Omental fat pad (tissue), 3 donors: ENCODE measurements at regions not wholly inside any gene's neighbourhood (a gene's known extent, or its start where the extent isn't known, plus 50 kb on each side); places are given as distances from the start of the nearest gene placed in this dataset.

Experiments used
- ATAC-seq: fragments of 150-250 bp; one replicate; pipeline ENCODE4 v1.9.1; 2016; ENCODE audit warnings: mild to moderate bottlenecking, moderate library complexity; ENCODE audit not compliant: low FRiP score
- DNase-seq: peaks from one replicate; pipeline ENCODE4 v3.0.0-alpha.2; 2019; ENCODE audit warnings: low spot score
- TF ChIP-seq, protein P1 (sequence below), 3 donors: fragments of 450-650 bp; IDR thresholded peaks; one replicate each; pipeline ENCODE4 v1.5.1; 2016 to 2017; ENCODE audit warnings: antibody characterized with exemption in 3 of 3, mild to moderate bottlenecking in 3 of 3, moderate library complexity in 2 of 3

DNA sequence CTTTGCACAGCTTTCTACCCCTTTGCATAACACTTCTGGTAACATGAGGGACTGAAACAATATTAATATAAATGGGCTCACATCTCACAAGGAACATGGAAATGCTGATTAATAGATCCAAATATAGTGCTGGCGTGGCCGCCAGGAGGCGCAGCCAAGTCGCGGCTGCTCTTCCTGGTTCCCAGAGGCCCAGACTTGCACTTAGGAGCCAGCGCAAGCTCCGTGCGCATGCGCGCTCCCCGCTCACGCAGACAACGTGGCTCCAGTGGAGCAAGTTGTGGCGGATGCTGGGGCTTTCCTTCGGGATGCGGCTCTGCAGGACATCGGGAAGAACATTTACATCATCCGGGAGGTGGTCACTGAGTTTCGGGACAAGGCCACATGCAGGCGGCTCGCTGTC lies 318.3 kb upstream of the SLC7A11 start:
- ATAC-seq: no peak
- DNase-seq: no peak
- TF ChIP-seq, protein P1, sequence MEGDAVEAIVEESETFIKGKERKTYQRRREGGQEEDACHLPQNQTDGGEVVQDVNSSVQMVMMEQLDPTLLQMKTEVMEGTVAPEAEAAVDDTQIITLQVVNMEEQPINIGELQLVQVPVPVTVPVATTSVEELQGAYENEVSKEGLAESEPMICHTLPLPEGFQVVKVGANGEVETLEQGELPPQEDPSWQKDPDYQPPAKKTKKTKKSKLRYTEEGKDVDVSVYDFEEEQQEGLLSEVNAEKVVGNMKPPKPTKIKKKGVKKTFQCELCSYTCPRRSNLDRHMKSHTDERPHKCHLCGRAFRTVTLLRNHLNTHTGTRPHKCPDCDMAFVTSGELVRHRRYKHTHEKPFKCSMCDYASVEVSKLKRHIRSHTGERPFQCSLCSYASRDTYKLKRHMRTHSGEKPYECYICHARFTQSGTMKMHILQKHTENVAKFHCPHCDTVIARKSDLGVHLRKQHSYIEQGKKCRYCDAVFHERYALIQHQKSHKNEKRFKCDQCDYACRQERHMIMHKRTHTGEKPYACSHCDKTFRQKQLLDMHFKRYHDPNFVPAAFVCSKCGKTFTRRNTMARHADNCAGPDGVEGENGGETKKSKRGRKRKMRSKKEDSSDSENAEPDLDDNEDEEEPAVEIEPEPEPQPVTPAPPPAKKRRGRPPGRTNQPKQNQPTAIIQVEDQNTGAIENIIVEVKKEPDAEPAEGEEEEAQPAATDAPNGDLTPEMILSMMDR (IDR thresholded peaks at IDR 0.05): no peak

DNA sequence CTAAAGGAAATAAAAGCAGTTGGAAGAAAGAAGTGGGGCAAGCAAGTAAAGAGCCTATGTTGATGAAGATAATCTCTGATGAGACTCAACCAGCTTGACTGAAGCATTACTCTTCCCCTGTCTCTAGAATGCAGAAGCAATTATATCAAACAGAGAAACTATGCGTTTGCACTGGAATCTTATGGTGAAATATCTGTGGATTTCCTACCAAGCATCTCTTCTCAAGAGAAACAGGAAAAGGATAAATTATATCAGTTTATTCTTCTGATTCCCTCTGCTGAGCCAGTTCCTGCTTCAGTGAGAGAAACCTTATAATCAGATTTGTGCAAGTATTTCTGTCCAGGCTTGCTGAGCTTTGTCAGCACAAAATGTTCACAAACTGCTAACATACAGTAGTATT lies 316.7 kb upstream of the SLC7A11 start:
- TF ChIP-seq, protein P1 (IDR thresholded peaks at IDR 0.05): no peak

DNA sequence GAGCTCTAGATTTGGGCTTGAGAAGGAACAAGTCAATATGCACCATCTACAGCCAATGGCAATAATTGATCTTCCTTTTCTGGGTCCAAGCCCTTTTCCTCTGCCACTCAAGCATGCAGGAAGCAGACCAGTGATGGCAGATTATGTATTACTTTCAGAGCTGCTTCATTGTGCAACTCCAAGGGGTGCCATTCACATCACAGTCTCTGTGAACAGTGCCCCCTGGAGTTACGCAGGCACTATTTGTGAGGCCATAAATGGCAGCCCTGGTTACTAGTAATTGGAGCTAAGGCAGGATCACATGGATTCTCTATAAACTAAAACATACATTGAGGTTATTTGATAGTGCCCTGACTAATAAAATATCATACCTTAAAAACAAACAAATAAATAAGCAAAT lies 313.4 kb upstream of the SLC7A11 start:
- DNase-seq (no peak), ATAC-seq (no peak)

More for the DNA sequence above, 316.7 kb upstream of the SLC7A11 start:
- no peak for ATAC-seq
- DNase-seq: no peak

DNA sequence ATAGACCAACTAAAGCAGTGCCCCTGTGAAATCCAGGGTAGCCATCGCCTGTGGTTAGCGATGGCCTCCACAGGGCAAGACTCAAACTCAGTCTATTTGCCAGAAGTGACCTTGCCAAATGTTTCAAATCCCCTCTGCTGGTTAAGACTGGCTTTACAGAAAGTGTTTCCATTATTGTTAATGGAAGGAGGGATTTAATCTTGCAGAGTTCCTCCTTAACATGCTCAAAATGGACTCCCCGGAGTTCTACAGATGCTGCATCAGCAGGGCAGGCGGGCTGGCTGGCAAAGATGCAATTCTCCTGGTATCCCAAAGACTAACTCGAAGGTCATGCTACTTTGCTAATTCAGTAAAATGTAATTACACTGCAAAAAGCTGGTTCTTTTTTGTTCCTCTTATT lies 313.0 kb upstream of the SLC7A11 start:
- no peak for ATAC-seq
- no peak for DNase-seq
- TF ChIP-seq, protein P1 (IDR thresholded peaks at IDR 0.05): no peak

More for the DNA sequence above, 313.4 kb upstream of the SLC7A11 start:
- TF ChIP-seq, protein P1 (IDR thresholded peaks at IDR 0.05): no peak

DNA sequence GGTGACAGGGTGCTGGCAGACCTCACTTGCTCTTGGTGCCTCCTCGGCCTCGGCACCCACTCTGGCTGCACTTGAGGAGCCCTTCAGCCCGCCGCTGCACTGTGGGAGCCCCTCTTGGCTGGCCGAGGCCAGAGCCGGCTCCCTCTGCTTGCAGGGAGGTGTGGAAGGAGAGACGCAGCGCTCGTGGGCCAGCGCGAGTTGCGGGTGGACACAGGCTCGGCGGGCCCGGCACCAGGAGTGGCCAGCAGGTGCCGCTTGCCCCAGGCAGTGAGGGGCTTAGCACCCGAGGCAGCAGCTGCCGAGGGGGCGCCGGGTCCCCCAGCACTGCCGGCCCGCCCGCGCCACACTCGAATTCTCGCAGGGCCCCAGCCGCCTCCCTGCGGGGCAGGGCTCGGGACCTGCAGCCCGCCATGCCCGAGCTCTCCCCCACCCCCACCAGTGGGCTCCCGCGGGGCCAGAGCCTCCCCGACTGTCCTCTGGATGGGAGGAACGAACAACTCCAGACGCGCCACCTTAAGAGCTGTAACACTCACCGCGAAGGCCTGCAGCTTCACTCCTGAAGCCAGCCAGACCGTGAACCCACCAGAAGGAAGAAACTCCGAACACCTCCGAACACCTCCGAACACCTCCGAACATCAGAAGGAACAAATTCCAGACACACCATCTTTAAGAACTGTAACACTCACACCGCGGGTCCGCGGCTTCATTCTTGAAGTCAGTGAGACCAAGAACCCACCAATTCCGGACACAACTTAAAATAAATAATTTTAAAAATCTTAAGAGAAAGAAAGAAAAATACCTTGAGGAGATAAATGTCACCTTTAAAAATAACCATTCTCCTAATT lies 311.1 kb upstream of the SLC7A11 start:
- ATAC-seq (no peak), DNase-seq (no peak)
- TF ChIP-seq, protein P1 (IDR thresholded peaks at IDR 0.05): no peak

DNA sequence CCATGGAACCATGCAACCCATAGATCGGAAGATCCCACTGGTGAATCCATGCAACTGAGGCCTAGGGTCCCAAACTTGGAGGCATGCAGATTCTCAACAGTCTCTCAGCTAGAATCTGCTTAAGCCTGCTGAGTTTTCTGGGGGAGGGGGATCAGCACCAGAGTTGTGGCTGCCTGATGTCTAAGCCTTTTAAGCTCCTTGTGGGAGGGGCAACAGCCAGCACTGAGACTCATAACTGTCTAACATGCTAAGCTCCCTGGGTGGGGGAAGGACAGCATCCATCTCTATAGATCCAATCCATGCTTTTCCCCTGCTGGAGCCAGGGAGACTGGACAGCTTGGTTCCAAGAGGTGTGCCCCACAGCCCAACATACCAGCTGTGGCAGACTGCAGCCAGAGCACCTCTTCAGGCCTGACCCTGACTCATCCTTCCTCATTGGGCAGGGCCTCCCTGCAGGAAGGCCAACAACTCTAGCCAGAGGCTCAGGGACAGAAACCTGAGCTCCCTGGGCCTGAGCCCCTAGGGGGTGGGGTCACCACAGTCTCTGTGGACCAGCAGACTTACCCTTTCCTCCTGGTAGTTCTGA lies 300.1 kb upstream of the SLC7A11 start:
- no peak for ATAC-seq
- TF ChIP-seq, protein P1 (IDR thresholded peaks at IDR 0.05): no peak
- DNase-seq: no peak
